Stimulated activated memory B cell treated with anti-CD40 and anti-IgM and Interleukin-4, amounts not matched to agents 10 μg/mL and 1 μg/mL and 100 μg/mL, for 72 hours (primary cell): ENCODE measurements at regions not wholly inside any gene's neighbourhood (a gene's known extent, or its start where the extent isn't known, plus 50 kb on each side); places are given as distances from the start of the nearest gene placed in this dataset.

Experiments used
- ATAC-seq: fragments of 150-1000 bp; cut with Tn5 transposase; 2 replicates; pipeline ENCODE4 v1.10.0; 2021
- H3K27ac Mint-ChIP-seq: one replicate; pipeline ENCODE4 v1.8.0; 2022; ENCODE audit warnings: mild to moderate bottlenecking, mixed read lengths
- H3K27me3 Mint-ChIP-seq: one replicate; pipeline ENCODE4 v1.8.0; 2022; ENCODE audit warnings: mixed read lengths
- H3K36me3 Mint-ChIP-seq: one replicate; pipeline ENCODE4 v1.8.0; 2022; ENCODE audit warnings: mixed read lengths
- H3K4me1 Mint-ChIP-seq: one replicate; pipeline ENCODE4 v1.8.0; 2022; ENCODE audit warnings: mixed read lengths
- H3K4me3 Mint-ChIP-seq: one replicate; pipeline ENCODE4 v1.8.0; 2022; ENCODE audit warnings: mild to moderate bottlenecking, moderate library complexity, mixed read lengths
- H3K9me3 Mint-ChIP-seq: one replicate; pipeline ENCODE4 v1.8.0; 2022; ENCODE audit warnings: mixed read lengths

DNA sequence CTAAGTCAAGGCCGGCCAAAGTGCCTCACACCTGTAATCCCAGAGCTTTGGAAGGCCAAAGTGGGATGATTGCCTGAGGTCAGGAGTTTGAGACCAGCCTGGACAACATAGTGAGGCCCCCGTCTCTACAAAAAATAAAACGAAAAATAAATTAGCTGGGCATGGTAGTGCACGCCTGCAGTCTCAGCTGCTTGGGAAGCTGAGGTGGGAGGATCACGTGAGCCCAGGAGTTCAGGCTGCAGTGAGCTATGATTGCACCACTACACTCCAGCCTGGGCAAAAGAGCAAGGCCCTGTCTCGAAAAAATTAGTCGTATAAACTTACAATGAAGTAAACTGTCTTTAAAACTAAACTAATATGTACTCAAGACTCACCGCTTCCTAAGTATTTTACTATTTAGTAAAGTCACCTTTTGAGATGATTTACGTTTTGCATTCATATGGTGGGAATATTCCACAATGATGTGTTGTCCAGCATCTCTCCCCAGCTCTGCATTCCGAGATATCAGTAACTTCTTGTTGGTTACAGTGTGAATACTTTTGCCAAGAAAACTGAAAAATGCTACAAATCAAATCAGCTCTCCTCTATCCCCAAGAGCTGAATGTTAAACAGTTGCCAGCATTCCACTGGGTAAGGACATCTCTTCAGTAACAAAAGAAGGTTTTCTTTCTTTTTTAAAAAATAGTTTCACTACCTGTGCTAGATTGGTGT lies 84.9 kb upstream of the C21orf91 start:
- Mint-ChIP-seq H3K9me3 (peaks cover 6% of the 10 kb centered on the region), H3K36me3 (peaks cover 12% of the 10 kb centered on the region), H3K4me1 (peaks cover 8% of the 10 kb centered on the region), H3K27ac (no peak overlapping the region), H3K27me3 (no peaks in the 10 kb centered on the region), H3K4me3 (no peak overlapping the region)
- ATAC-seq, result no peak

DNA sequence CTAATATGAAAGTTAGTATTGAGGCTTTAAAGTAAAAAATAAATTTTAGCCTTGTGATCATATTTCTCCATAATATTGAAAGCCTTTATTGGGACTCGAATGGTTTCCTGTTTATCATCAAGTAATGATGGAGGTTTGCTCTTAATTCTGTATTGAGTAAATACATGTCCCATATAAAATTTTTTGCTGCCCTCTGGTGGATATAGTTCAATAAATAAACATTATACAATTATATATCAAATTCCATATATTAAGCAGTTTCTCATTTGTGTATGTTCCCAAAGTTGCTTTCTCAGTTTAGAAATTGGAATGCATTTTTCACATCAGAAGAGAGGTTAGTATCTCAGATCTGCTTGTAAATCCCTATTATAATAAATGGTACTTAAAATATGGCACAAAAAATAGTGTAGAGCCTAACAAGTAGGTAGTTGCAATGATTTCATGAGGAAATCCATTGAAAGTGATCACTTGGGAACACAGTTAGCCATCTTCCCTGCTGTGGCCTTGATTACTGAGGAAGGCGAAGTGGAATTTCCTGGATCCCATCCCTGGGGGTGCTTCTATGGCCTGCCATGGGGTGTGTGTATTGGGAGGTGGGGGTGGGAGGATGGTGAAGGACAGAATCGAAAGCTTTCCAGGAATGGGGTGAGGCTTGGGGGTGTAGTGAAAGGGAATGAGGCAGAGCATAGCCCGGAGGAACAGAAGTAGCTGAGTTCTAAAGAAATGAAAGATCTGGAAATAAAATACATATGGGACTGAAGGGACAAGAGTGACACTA lies 84.1 kb upstream of the C21orf91 start:
- Mint-ChIP-seq H3K4me3 (no peak overlapping the region), H3K27me3 (no peaks in the 10 kb centered on the region), H3K4me1 (peaks cover 8% of the 10 kb centered on the region), H3K9me3 (peaks cover 10% of the 10 kb centered on the region), H3K27ac (no peak overlapping the region), H3K36me3 (peaks cover 14% of the 10 kb centered on the region)
- no peak for ATAC-seq

DNA sequence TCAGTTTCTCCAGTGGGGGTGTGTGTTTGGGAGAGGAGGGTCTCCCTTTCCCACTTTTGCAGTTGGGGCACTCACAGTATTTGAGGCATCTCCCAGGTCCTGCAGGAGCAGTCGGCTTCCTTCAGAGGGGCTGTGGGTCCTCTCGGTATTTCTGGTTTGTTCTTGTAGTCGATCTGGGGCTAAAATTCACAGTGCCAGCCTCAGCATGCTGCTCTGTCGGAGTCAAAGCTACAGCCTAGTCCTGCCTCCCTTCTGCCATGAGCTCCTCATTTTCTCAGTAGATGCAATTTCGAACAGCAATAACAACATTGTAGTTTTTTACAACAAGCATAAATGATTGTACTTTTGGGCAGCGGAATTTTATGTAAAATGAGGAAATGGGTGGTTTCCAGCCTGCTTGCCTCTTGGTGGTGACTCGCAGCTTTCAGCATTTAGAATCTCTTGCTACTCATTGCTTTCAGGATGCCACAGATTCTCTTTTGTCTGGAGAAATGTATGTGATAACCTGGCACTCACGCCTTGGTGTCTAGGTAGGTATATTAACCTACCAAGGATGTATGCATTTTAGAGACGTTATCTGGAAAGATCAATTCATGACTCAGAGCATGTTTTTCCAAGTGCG lies 82.4 kb upstream of the C21orf91 start:
- Mint-ChIP-seq H3K9me3 (peaks cover 22% of the 10 kb centered on the region), H3K27me3 (no peaks in the 10 kb centered on the region), H3K27ac (no peak overlapping the region), H3K36me3 (peaks cover 27% of the 10 kb centered on the region), H3K4me3 (no peak overlapping the region), H3K4me1 (peaks cover 8% of the 10 kb centered on the region)
- no peak for ATAC-seq

DNA sequence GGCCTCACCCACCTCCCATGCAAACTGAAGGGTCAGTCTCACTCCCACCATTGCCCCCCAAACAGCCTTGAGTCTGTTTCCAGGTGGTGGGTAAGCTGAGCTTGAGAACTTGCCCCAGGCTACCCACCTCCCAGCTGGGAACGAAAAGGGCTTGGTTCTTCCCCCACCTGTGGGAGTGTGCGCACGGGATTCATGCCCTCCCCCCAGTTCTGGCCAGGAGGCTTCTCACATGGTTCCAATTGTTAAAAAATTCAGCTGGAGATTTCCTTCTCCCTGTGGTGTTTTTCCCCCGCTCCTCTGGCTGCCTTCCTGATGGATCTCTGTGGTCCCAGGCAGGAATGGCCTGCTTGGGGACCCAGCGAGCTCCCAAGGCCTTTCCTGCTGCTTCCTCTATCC lies 81.8 kb upstream of the C21orf91 start:
- Mint-ChIP-seq H3K9me3 (peaks cover 23% of the 10 kb centered on the region), H3K36me3 (peaks cover 30% of the 10 kb centered on the region), H3K27me3 (no peaks in the 10 kb centered on the region), H3K4me1 (peaks cover 8% of the 10 kb centered on the region), H3K27ac (no peak overlapping the region), H3K4me3 (no peak overlapping the region)
- no peak for ATAC-seq

DNA sequence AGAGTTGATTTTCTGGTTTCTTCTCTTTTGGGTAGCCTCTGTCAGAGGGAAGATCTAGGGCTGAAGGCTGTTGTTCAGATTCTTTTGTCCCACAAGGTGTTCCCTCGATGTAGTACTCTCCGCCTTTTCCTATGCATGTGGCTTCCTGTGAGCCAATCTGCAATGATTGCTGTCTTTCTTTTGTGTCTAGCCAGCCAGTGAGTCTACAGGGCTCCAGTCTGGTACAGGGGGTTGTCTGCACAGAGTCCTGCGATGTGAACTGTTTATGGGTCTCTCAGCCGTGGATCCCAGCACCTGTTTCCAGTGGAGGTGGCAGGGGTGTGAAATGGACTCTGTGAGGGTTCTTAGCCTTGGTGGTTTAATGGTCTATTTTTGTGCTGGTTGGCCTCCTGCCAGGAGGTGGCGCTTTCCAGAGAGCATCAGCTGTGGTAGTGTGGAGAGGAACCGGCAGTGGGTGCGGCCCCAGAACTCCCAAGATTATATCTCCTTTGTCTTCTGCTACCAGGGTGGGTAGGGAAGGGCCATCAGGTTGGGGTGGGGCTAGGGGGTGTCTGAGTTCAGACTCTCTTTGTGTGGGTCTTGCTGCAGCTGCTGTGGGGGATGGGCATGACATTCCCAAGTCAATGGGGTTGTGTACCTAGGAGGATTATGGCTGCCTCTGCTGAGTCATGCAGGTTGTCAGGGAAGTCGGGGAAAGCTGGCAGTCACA lies 81.3 kb upstream of the C21orf91 start:
- ATAC-seq, result no peak
- H3K36me3 Mint-ChIP-seq, result peaks cover 30% of the 10 kb centered on the region
- no peak overlapping the region for H3K27ac Mint-ChIP-seq
- H3K4me1 Mint-ChIP-seq, result peaks cover 8% of the 10 kb centered on the region
- H3K4me3 Mint-ChIP-seq, result no peak overlapping the region
- H3K9me3 Mint-ChIP-seq, result peaks cover 23% of the 10 kb centered on the region
- no peaks in the 10 kb centered on the region for H3K27me3 Mint-ChIP-seq

DNA sequence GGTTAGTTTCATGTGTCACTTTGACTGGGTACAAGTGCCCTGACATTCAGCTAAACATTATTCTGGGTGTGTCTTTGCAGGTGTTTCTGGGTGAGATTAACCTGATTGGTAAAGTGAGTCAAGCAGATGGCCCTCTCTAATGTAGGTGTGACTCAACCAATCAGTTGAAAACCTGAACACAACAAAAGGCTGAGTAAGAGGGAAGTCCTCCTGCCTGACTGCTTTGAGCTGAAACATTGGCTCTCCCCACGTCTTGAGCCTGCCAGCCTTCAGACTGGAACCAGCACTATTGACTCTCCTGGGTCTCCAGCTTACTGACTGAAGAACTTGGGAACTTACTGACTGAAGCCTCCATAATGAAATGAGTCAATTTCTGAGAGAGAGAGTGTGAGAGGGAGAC lies 70.0 kb upstream of the C21orf91 start:
- no peaks in the 10 kb centered on the region for H3K27me3 Mint-ChIP-seq
- no peaks in the 10 kb centered on the region for H3K9me3 Mint-ChIP-seq
- H3K36me3 Mint-ChIP-seq, result no peaks in the 10 kb centered on the region
- no peak overlapping the region for H3K4me3 Mint-ChIP-seq
- H3K27ac Mint-ChIP-seq, result no peak overlapping the region
- ATAC-seq, result no peak
- H3K4me1 Mint-ChIP-seq, result no peaks in the 10 kb centered on the region

DNA sequence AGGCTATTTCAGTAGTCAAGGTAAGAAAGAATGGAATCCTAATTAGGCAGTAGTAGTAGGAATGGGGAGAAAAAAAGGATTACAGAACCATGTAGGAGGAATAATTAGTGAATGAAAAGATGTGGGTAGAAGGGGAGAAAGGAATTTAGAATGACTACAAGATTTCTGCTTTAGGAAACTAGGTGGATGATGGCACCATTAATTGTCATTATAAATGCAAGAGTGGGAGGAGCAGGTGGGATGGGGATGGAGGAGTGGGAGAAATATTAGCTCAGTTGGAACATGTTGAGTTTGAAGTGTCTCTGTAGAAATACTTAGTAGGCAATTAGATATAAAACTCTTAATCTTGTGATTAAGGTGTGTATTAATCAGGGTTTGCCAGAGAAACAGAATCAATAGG lies 50.0 kb upstream of the C21orf91 start:
- no peak overlapping the region for H3K27ac Mint-ChIP-seq
- no peaks in the 10 kb centered on the region for H3K27me3 Mint-ChIP-seq
- H3K4me1 Mint-ChIP-seq, result no peaks in the 10 kb centered on the region
- H3K36me3 Mint-ChIP-seq, result no peaks in the 10 kb centered on the region
- no peak overlapping the region for H3K4me3 Mint-ChIP-seq
- peaks cover 3% of the 10 kb centered on the region for H3K9me3 Mint-ChIP-seq
- no peak for ATAC-seq
